NB4 (cell line): ENCODE measurements at regions not wholly inside any gene's neighbourhood (a gene's known extent, or its start where the extent isn't known, plus 50 kb on each side); places are given as distances from the start of the nearest gene placed in this dataset.
A peak's percentile ranks its signal among the peaks of the same experiment; 100 is the strongest.

ENCODE experiments used
- DNase-seq: peaks from one replicate; pipeline ENCODE4 v3.0.0; 2010; ENCODE audit warnings: low read depth
- H3K4me3 ChIP-seq: one replicate; pipeline ENCODE4 v1.5.1; 2011; ENCODE audit warnings: mild to moderate bottlenecking, low read depth, low read length, moderate library complexity
- MYC ChIP-seq: IDR thresholded peaks from 2 replicates; pipeline ENCODE4 v1.6.1; 2011; ENCODE audit warnings: low read depth, low read length
- POLR2A ChIP-seq: IDR thresholded peaks from 2 replicates; pipeline ENCODE4 v1.6.1; 2011; ENCODE audit warnings: mild to moderate bottlenecking; ENCODE audit not compliant: insufficient read length; ENCODE audit errors: extremely low read depth
- TF ChIP-seq, protein P1 (sequence below): IDR thresholded peaks from one replicate; pipeline ENCODE4 v1.5.1; 2012; ENCODE audit warnings: low read depth, low read length
- TF ChIP-seq, protein P2 (sequence below): IDR thresholded peaks from 2 replicates; pipeline ENCODE4 v1.6.1; 2011; ENCODE audit warnings: low read depth, low read length

DNA sequence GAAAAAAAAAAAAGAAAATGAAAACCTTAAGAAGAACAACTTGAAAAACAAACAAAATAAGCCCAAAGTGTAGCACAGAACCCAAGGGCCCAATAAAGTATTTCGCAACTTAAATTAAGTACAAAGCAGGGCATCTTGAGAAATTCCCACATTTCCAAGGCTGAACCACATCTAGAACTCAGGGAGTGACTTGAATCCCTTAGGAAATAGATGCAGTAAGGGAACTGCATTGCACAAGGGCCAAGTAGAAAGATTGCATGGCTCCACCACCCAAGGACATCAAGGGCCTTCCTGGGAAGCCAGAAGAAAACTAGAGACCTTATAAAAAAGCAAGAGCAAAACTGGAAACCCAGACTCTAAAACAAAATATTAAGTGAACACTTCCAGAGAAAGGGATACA lies 352.7 kb downstream of the CXCL12 start:
- TF ChIP-seq, protein P1, sequence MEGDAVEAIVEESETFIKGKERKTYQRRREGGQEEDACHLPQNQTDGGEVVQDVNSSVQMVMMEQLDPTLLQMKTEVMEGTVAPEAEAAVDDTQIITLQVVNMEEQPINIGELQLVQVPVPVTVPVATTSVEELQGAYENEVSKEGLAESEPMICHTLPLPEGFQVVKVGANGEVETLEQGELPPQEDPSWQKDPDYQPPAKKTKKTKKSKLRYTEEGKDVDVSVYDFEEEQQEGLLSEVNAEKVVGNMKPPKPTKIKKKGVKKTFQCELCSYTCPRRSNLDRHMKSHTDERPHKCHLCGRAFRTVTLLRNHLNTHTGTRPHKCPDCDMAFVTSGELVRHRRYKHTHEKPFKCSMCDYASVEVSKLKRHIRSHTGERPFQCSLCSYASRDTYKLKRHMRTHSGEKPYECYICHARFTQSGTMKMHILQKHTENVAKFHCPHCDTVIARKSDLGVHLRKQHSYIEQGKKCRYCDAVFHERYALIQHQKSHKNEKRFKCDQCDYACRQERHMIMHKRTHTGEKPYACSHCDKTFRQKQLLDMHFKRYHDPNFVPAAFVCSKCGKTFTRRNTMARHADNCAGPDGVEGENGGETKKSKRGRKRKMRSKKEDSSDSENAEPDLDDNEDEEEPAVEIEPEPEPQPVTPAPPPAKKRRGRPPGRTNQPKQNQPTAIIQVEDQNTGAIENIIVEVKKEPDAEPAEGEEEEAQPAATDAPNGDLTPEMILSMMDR = no peak
- TF ChIP-seq POLR2A (no peak), MYC (no peak)
- no peak for DNase-seq
- H3K4me3 ChIP-seq = no peak overlapping the region

DNA sequence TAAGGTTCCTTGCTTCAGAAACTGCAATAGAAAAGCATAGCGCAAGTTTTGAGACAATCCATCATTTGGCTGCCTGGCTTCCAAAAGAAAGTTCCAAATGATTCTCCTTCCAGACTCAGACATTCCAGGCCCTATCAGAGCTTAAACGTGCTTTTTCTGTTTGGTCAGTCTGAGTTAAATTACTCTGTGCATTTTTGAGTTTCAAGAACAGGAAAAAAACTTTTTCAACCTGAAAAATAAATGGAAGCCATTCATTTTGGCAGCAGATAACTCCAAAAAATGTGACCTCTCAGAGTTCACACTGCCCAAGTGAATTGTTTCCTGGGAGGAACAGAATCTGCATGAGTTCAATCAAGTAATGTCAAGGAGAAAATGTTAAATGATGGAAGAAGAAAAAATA lies 354.2 kb downstream of the CXCL12 start:
- no peak for DNase-seq
- TF ChIP-seq MYC (no peak), POLR2A (no peak)
- TF ChIP-seq, protein P2, sequence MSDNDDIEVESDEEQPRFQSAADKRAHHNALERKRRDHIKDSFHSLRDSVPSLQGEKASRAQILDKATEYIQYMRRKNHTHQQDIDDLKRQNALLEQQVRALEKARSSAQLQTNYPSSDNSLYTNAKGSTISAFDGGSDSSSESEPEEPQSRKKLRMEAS = no peak
- TF ChIP-seq, protein P1 = no peak
- H3K4me3 ChIP-seq = no peak overlapping the region

DNA sequence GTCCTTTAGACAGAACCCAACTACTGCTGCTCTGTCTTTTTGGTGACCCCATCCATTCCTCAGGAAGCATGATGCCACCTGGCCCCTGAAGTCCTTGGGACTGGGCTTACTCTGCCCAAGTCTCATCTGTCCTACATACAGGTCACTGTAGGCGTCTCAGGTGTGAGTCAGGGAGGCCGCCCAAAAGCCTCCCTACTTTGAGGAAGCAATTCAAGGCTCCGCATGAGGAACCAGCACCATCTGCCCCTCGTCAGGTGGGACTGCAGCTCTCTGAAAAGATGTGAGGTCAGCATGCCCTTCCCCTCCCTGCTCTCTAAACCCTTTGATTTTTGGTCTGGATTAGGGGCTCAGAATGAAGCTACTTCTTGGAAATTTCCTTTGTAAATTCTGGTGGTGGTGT lies 354.8 kb downstream of the CXCL12 start:
- no peak overlapping the region for H3K4me3 ChIP-seq
- TF ChIP-seq, protein P1 = peak; percentile 29
- TF ChIP-seq, protein P2 = no peak
- peak; percentile 35 for DNase-seq

DNA sequence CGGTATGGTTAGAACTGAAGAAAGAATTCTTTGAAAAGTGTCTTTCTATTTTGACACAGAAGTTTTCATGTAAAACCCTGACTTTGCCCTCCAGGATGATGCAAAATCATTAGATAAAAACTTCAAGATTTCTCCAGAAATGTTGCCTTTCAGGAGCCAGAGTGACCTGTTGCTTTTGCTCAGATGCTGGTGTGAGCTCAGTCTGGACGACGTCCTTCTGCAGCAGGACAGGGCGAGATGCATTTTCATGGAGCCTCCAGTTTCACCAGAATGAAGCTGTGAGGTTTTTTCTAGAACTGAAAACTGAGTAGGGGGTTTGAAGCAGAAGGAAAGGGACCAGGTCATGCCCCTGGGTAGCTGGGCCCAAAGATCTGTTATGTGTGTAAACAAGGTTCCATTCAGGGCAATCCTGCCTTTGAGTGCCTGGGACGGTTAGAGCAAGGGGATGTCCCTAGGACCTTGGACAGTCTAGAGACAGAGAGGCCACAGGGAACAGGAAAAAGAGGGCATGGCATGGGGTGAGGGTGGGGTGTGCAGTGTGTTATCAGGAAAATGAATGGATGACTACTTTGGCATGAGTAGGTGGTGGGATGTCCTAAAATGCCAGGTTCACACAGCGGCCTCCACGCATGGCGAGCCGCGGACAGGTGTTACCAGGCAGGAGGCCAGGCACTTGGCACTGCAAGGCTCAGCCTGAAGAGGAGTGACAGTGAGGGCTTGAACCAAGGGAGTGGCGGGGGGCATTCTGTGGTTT lies 356.3 kb downstream of the CXCL12 start:
- no peak for DNase-seq
- TF ChIP-seq, protein P2 = no peak
- TF ChIP-seq POLR2A (no peak), MYC (no peak)
- TF ChIP-seq, protein P1 = no peak
- no peak overlapping the region for H3K4me3 ChIP-seq

DNA sequence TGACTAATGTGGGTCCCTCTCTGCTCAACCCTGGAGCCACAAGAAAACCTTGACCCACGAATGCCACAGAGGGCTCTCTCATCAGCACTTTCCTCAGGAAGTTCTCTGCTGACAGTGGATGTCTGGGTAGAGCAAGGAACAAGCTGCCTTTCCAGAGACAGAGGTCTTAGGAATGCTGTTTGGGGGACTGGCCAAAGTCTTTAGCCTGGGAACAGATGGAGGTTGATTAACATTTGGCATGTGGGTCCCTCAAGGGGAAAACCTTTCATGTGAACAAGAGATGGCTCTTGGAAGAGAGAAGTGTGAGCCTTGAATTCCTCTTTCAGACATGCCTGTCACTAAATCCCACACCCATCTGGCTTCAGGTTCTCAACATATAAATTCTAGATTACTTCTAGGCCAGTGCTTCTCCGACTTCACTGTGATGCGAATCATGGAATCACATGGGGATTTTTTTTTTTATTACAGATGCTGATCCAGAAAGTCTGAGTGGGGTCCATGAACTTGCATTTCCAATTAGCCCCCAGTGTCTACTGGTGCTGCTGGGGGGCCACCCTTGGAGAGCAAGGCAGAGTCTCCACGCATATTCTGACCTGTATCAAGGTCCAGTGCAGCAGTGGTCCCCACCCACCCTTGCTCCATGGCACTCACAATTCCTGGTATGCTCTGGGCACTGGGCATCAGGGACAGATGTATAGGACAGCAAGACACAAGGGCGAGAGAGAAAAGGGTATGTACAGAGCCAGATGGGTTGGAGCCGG lies 360.4 kb downstream of the CXCL12 start:
- TF ChIP-seq MYC = no peak
- DNase-seq = no peak
- H3K4me3 ChIP-seq = no peak overlapping the region

DNA sequence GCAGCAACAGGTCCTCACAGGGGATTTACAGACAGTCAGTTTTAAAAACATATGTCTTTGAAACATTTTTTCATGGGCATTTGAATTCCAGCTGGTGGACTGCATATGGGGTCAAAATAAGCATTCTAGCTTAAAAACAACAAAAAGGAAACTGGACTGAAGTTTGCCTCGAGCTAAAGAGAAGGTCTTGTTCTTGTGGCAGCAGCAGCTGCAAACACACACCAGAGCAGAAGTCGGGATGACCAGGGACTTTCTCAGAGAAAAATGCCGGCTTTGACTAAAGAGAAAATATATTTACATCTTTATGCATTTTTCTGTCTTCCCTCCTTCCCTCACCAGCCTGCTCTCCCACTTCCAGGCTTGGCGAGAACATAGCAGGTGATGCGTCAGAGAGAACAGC lies 361.4 kb downstream of the CXCL12 start:
- no peak for DNase-seq
- H3K4me3 ChIP-seq = no peak overlapping the region
- no peak for TF ChIP-seq POLR2A
- TF ChIP-seq, protein P1 = no peak
